ENCODE measurements at regions not wholly inside any gene's neighbourhood (a gene's known extent, or its start where the extent isn't known, plus 50 kb on each side); places are given as distances from the start of the nearest gene placed in this dataset.

DNA sequence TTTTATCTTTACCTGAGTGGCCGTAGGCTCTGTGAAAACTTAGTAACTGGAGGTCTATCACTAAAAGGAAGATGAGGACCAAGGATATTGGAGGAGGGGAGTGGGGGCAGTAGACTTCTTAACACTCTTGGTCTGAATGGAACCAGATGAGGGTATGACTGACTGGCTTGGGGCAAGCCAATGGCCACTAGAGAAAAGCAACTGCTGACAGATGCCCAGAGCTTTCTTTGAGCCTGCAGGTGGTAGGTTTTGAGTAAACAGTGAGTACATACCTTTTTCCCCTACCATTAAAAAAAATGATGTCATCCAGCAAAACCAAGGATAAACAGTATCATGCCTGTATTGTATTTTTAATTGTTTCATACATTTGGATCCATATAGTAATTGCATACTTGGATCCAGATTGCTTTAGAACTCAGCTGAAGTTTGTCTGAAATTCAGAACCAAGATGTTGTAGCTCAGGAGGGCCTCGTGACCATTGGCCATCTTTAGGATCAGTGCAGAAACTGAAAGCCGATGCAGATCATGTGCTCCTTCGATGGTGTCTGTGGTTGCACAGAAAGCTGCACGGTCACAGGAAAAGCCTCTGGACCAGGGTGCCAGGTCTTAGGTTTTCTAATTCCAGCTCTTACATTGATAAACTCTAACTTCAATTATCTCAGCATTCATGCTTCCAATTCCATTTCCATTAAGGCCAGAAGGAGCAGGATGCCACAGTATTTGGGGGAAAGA, 131.0 kb downstream of the PDGFRA start:
- FAIRE-seq (no peak), DNase-seq (ENCODE audit: insufficient read length, low spot score) (no peak)

- DNase-seq (ENCODE audit: insufficient read length, low spot score) = no peak
- FAIRE-seq = no peak
These were observed 133.9 kb downstream of the PDGFRA start for GRCh38 chr4:54363037-54363436.

DNA sequence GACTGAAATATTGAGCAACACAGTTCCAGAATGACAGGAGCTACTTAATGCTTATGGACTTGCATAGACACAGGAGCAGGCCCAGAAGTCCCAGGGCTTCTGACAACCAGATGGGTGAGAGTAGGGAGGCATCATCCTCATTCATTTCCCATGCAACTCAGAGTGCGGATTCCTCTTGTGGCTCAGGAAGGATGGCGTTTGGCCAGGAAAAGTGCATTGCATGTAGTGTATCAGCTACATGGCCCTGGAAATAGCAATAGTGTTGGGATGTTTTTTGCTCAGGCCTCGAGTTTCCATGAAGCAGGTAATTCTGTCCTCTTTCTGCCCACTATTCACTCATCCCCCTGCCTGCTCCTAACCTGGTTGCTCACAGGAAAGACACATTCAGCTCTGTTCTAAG, 136.6 kb downstream of the PDGFRA start:
- DNase-seq (ENCODE audit: insufficient read length, low spot score) (no peak), FAIRE-seq (no peak)

DNA sequence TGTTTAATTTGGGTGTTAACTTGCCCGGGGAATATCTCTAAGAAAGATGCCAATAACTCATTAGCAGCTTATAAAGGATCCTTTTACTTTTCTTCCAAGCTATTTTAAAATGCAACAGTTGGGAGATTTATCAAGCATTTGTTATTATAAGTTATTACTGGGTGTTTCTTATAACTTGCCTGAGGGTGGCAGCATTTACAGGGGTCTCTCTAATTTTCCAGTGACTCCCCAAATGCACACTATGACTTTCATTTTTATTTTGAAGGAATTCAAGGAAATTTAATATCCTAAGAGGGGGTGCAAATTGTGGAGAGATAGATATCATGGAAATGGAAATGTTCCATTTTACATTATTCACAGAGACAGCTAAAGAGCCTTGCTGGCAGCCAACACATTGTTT, 138.0 kb downstream of the PDGFRA start:
- FAIRE-seq (no peak), DNase-seq (ENCODE audit: insufficient read length, low spot score) (no peak)

DNA sequence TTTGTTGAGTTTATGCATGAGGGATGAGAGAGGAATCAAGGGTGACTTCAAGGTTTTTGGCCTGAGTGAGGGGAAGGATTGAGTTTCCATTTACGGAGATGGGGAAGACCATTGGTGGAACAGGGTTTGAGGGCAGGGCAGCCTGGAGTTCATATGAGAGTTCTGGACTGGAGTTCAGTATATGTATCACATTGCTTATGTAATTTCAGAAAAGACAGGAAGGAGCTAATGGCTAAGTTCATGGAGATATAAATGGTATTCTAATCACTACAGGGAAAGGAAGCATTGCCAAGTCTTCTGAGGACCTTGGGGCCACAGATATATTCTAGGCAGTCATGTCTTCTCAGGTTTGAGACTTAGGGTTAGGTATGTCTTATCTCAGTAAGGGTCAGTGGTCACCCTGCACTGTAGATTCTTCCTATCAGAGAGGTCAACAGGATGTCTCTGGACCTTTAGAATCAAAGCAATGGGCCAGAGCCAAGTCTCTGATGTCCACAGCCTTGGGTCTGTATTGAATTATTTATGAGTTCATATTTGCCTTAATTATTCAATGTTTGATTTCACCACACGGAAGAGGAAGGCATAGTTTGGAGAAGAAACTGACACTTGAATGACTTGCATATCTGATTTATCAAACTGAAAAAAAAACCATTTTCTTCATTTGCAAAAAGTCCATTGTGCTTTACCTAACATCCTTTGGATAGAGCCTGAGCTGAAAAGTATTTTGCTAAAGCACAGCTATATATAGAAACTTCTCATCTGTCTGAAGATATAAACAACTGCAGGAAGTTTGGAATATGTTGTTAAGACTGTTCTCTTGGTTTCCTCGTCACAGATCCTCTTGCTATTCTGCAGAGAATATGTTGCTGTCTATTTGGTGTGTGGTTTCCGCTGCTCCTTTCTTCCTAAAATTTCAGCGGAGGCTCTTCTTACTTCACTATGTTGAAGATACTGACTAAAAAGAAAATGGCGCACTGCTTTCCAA, 139.5 kb downstream of the PDGFRA start:
- no peak for FAIRE-seq
- no peak for DNase-seq (ENCODE audit: insufficient read length, low spot score)

GRCh38 chr4:54371173-54371572, 142.1 kb downstream of the PDGFRA start:
- FAIRE-seq (no peak), DNase-seq (ENCODE audit: insufficient read length, low spot score) (no peak)

- FAIRE-seq = no peak
- no peak for DNase-seq (ENCODE audit: insufficient read length, low spot score)
These were observed 143.9 kb downstream of the PDGFRA start for GRCh38 chr4:54372951-54373350.

DNA sequence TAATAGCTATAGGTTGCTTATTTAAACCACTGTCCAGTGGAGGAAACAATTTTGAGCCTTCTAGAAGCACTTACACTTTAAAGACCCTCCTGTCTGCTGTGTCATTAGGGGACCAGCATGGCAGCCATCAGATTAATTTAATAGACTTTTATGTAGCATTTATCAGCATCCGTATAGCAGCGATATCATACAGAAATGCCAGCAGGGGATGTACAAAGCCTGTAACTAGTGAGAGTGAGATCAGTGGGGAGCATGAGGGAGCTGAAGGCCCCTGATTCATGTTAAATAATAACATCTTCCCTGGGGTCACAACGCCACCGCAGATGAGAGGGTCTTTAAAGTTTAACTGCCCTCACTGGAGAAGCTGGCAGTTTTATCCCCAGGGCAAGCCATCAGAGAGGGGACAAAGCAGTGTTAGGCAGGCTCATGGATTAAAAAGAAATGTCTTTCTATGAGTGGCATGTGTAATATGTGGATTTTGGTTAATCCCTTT, 144.7 kb downstream of the PDGFRA start:
- FAIRE-seq = no peak
- DNase-seq (ENCODE audit: insufficient read length, low spot score) = no peak

DNA sequence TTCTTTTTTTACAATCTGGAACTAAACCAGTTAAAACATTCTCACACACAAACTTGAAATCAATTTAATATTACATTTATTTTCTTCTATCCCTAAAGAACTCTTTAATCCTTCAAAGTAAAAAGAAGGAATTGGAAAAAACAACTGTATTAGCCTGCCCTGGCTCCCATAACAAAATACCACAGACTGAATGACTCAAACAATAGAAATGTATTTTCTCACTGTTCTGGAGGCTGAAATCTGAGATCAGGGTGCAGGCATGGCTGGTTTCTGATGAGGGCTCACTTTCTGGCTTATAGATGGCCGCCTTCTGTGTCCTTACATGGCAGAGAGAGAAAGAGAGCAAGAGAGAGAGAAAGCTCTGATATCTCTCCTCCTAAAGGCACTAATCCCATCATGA, 149.4 kb downstream of the PDGFRA start:
- FAIRE-seq (no peak), DNase-seq (ENCODE audit: insufficient read length, low spot score) (no peak)

DNA sequence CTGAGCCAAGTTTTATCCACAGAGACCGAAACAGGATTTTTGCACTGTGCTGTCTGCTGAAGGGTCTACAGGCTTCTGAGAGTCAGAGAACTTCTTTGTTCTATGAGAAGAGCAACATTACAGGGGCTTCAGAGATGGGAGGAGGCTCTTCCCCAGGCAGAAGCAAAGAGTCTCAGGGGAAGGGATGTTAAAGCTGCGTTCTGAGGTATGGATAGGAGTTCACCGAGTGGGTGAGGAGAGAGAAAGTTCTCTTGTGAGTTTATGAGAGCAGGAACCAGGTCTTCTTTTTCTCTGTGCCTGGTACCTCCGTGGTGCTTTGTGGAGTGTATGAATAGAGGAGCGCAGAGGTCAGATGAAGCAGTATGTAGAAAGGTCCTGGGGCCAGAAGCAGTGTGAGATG, 155.1 kb downstream of the PDGFRA start:
- FAIRE-seq (no peak), DNase-seq (ENCODE audit: insufficient read length, low spot score) (no peak)

DNA sequence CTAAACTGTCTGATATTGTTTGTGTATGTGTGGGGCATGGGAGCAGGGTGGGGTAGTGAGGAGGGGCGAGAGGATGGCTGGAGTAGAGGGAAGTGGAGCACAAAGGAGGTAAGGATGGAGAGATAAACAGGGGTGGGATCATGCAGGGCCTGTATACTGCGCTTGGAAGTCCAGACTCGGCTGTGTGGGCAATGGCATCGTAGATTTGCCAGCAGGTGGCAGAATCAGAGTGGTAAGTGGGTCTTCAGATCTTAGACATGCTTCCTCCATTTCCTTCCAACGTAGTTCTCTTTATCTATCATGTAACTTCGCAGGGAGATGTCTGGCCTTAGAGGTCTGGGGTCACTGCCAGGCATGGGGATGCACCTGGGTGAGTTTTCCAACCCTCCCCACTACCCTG, 155.5 kb downstream of the PDGFRA start:
- DNase-seq (ENCODE audit: insufficient read length, low spot score) (peak; percentile 12), FAIRE-seq (no peak)

DNA sequence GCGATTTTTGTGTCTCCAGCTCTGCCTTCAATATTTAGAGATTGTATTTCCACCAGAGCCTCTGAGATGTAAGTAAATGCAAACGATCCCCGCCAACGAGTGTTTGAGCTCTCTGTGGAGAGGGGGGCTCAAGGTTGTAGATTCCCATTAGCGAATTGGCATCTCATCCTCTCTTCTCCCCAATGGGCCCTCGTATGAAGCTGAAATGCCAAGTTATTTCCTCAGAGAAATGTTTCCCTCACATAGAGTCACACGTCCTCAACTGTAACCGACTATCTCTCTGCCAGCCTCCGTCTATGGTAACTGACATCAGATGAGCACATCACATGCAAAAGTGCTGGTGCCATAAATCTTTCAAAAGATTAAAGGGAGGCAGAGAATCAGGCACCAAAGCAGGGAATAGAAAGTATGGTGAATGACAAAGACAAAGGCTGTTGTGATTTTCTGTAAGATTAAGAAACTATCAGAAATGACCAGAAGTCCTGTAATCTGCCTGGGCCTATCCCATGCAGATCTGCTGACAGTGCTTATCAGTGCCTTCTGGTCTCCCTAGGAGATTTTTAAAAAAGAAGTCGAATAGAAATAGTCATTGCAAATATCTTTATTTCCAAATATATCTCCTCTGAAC, 157.1 kb downstream of the PDGFRA start:
- no peak for DNase-seq (ENCODE audit: insufficient read length, low spot score)
- no peak for FAIRE-seq

- no peak for FAIRE-seq
These were observed 157.6 kb downstream of the PDGFRA start for GRCh38 chr4:54386693-54387092.

GRCh38 chr4:54390670-54391069, 161.6 kb downstream of the PDGFRA start:
- FAIRE-seq = no peak
- no peak for DNase-seq (ENCODE audit: insufficient read length, low spot score)

More at GRCh38 chr4:54386693-54387092, 157.6 kb downstream of the PDGFRA start:
- no peak for DNase-seq (ENCODE audit: insufficient read length, low spot score)

GRCh38 chr4:54391104-54391503, 162.0 kb downstream of the PDGFRA start:
- FAIRE-seq (no peak), DNase-seq (ENCODE audit: insufficient read length, low spot score) (no peak)

- FAIRE-seq (no peak), DNase-seq (ENCODE audit: insufficient read length, low spot score) (no peak)
These were observed 163.4 kb downstream of the PDGFRA start for GRCh38 chr4:54392479-54392878.

- DNase-seq (ENCODE audit: insufficient read length, low spot score) (no peak), FAIRE-seq (no peak)
These were observed 164.2 kb downstream of the PDGFRA start for GRCh38 chr4:54393243-54393642.

DNA sequence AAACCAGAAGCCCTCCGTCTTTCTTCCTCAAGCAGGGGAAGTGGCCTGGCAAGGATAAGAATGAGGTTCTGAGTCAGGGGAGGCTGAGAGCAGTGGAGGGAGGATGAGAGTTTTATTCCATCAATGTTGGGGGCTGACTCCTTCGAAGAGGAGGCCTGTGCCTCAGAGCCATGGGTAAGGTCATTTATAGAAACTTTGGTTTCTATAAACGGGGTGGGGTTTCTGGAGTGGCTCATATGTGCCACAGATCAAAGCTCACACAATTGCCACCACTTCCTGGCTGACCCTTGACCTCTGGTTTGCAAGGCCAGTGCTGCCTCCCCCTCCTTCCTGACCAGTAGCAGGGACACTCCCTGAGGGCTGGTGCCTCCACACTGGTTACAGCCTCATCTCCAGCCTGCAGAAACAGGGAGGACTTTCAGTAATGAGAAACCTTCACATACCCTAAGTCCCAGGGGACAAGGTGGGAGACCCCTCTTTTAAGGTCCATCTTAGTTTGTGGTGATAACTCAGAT, 166.0 kb downstream of the PDGFRA start:
- no peak for DNase-seq (ENCODE audit: insufficient read length, low spot score)
- FAIRE-seq = no peak

DNA sequence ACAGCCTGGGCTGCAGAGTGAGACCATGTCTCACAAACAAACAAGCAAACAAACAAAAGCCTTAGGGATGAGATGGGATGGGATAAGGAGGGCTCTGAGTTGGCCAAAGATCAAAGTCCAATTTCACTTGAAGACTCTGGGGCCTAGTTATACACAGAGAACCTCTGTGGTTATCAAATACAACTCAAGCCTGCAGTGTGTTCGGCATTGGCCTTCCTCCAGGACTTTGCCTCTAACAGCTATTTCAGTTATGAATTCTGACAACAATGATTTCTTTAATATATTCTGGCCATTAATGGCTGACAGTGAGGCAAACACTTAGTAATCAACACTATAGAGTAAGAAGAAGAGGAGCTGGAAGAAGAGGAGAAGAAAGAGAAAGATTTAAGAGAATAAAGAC, 171.1 kb downstream of the PDGFRA start:
- no peak for FAIRE-seq

GRCh38 chr4:54400802-54401201, 171.7 kb downstream of the PDGFRA start:
- DNase-seq (ENCODE audit: insufficient read length, low spot score) = peak; percentile 8
- no peak for FAIRE-seq

More for the DNA sequence above, 171.1 kb downstream of the PDGFRA start:
- DNase-seq (ENCODE audit: insufficient read length, low spot score) = no peak

All from HTR-8/SVneo (cell line).